ENCODE measurements at regions not wholly inside any gene's neighbourhood (a gene's known extent, or its start where the extent isn't known, plus 50 kb on each side); places are given as distances from the start of the nearest gene placed in this dataset.

DNA sequence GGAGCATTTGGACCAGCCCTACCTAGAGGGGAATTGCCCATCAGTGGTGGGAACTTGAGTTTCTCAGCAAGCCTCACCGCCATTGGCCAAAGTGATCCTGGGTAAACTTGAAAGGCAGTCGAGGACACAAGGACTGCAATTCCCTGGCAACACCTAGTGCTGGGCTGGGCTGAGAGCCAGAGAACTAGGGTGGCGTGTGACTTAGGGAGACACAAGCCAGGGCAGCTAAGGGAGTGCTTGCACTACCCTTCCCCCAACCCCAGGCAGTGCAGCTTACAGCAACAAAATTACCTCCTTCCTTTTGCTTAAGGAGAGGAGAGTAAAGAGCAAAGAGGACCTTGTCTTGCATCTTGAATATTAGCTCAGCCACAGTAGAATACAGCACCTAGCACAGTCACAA is 176.9 kb upstream of the PRMT6 start:
- no peak overlapping the region for H3K4me3 Mint-ChIP-seq
- no peak for ATAC-seq (replicated peaks; ENCODE audit: extremely low read depth, poor library complexity, severe bottlenecking)

DNA sequence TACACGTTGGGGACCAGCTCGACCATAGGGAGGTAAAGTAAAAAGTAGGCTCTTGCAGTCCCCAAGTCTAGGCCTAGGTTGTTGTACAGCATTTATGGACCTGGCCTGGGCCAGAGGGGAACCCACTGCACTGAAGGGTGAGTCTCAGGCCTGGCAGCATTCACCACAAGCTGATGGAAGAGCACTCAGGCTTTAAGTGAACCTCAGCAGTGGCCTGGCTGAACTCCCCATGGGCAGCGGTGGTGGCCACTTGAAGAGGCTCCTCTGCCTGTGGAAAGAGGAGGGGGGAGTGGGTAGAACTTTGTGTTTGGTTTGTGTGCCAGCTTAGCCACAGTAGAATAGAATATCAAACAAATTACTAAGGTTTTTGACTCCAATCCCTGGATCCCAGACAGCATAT is 176.2 kb upstream of the PRMT6 start:
- Mint-ChIP-seq H3K27me3 (no peaks in the 10 kb centered on the region), H3K9me3 (peaks cover 11% of the 10 kb centered on the region), H3K36me3 (ENCODE audit: insufficient read depth) (no peaks in the 10 kb centered on the region), H3K4me1 (no peaks in the 10 kb centered on the region), H3K4me3 (no peak overlapping the region), H3K27ac (ENCODE audit: low read depth) (no peak overlapping the region)
- DNase-seq (ENCODE audit: low spot score in 2 of 2) (no peak), ATAC-seq (replicated peaks; ENCODE audit: extremely low read depth, poor library complexity, severe bottlenecking) (no peak)

More for the DNA sequence above, 176.9 kb upstream of the PRMT6 start:
- H3K27me3 Mint-ChIP-seq = no peaks in the 10 kb centered on the region
- H3K9me3 Mint-ChIP-seq = peaks cover 11% of the 10 kb centered on the region
- DNase-seq (ENCODE audit: low spot score in 2 of 2) = no peak
- H3K27ac Mint-ChIP-seq (ENCODE audit: low read depth) = no peak overlapping the region
- H3K36me3 Mint-ChIP-seq (ENCODE audit: insufficient read depth) = no peaks in the 10 kb centered on the region
- H3K4me1 Mint-ChIP-seq = no peaks in the 10 kb centered on the region

DNA sequence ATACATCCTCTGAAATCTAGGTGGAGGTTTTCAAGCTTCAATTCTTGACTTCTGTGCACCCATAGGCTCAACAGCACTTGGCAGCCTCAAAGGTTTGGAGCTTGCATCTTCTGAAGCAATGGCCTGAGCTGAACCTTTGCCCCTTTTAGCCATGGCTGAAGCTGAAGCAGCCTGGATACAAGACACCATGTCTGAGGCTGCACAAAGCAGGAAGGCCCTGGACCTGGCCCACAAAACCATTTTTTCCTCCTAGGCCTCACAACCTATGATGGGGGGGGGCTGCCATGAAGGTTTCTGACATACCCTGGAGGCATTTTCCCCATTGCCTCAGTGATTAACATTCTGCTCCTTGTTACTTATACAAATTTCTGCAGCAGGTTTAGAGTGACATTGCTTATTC is 173.3 kb upstream of the PRMT6 start:
- no peak overlapping the region for H3K27ac Mint-ChIP-seq (ENCODE audit: low read depth)
- no peaks in the 10 kb centered on the region for H3K36me3 Mint-ChIP-seq (ENCODE audit: insufficient read depth)
- H3K9me3 Mint-ChIP-seq = peaks cover 5% of the 10 kb centered on the region
- no peak for ATAC-seq (replicated peaks; ENCODE audit: extremely low read depth, poor library complexity, severe bottlenecking)
- no peak overlapping the region for H3K4me3 Mint-ChIP-seq
- H3K4me1 Mint-ChIP-seq = no peaks in the 10 kb centered on the region
- H3K27me3 Mint-ChIP-seq = no peaks in the 10 kb centered on the region
- DNase-seq (ENCODE audit: low spot score in 2 of 2) = no peak

DNA sequence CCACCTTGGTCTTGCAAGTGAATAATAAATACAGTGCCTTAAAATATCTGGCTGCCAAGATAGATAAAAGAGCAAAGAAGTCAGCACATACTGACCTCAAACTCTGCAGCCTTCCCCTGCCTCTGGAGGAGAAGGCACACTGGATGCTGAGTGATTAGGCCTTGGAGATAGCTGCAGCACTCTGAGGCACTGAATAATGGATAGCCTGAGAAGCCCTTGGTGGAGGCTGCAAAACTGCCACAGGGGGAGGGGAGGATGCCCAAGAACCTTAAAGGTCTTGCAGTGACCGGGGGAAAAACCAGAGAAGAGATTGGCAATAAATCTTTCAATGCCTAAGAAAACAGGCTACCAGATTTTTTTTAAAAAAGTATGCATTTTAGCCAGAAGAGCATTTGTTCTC is 167.4 kb upstream of the PRMT6 start:
- Mint-ChIP-seq H3K36me3 (ENCODE audit: insufficient read depth) (no peaks in the 10 kb centered on the region), H3K9me3 (peaks cover 8% of the 10 kb centered on the region), H3K27me3 (no peaks in the 10 kb centered on the region), H3K4me3 (no peak overlapping the region), H3K27ac (ENCODE audit: low read depth) (no peak overlapping the region), H3K4me1 (no peaks in the 10 kb centered on the region)
- no peak for DNase-seq (ENCODE audit: low spot score in 2 of 2)
- no peak for ATAC-seq (replicated peaks; ENCODE audit: extremely low read depth, poor library complexity, severe bottlenecking)

DNA sequence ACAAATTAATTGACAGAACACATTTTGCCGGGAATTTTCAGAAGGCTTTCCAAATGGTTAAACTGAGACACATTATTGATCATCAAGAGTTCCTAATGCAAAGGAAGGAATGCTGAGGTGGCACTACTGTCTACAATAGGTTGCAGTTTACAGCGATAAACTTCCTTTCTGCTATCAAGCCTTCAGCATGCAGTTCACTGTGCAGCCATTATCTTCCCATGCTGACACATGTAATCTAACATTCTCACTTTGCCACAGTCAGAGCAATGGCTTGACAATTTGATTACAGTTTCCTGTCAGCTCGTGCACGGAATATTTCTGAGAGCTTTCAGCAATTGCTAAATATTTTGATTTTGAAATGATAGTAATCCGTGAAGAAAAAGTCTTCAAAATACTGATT is 166.9 kb upstream of the PRMT6 start:
- no peaks in the 10 kb centered on the region for H3K4me1 Mint-ChIP-seq
- H3K27me3 Mint-ChIP-seq = no peaks in the 10 kb centered on the region
- ATAC-seq (replicated peaks; ENCODE audit: extremely low read depth, poor library complexity, severe bottlenecking) (no peak), DNase-seq (ENCODE audit: low spot score in 2 of 2) (no peak)
- peaks cover 8% of the 10 kb centered on the region for H3K9me3 Mint-ChIP-seq
- H3K36me3 Mint-ChIP-seq (ENCODE audit: insufficient read depth) = no peaks in the 10 kb centered on the region
- H3K4me3 Mint-ChIP-seq = no peak overlapping the region
- no peak overlapping the region for H3K27ac Mint-ChIP-seq (ENCODE audit: low read depth)

DNA sequence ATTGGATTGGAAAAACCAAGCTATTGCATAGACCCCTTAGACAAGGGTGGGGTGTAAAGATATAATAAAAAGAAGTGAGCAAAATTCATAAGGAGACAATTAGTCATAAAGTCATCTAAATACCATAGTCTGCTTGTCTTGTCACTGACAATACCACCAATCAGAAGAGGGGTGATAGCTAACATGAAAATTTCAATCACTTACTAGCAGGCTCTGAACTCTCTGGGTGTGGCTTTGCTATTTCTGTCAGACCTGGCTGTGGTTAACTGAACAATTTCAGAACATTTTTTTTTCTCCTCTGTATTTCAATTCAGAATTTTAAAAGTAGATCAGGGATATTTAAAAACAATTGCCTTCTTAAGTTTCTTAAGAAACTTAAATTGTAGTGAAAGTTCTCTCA is 158.5 kb upstream of the PRMT6 start:
- ATAC-seq (replicated peaks; ENCODE audit: extremely low read depth, poor library complexity, severe bottlenecking) = no peak

DNA sequence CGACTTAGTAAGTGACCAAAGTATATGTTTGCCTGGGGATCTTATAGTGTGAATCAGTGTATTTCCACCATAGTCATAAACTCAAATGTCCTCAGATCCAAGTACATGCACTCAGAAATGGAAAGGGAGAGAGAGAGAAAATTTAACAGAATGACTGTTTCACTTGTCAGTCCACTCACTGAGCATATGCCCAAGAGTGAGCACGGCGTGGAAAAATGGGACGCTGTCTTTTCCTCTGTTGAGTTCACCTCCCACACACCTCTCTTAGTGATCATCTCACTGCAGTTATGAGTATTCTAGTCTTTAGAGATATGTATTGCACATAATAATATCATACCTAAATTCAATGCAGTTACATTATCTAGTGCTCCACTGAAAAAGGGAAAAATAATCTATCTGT is 156.8 kb upstream of the PRMT6 start:
- H3K27me3 Mint-ChIP-seq = no peaks in the 10 kb centered on the region
- ATAC-seq (replicated peaks; ENCODE audit: extremely low read depth, poor library complexity, severe bottlenecking) (no peak), DNase-seq (ENCODE audit: low spot score in 2 of 2) (no peak)
- H3K4me1 Mint-ChIP-seq = no peaks in the 10 kb centered on the region
- peaks cover 5% of the 10 kb centered on the region for H3K9me3 Mint-ChIP-seq
- H3K27ac Mint-ChIP-seq (ENCODE audit: low read depth) = no peak overlapping the region
- H3K36me3 Mint-ChIP-seq (ENCODE audit: insufficient read depth) = no peaks in the 10 kb centered on the region
- H3K4me3 Mint-ChIP-seq = no peak overlapping the region

More for the DNA sequence above, 158.5 kb upstream of the PRMT6 start:
- DNase-seq (ENCODE audit: low spot score in 2 of 2) = no peak
- Mint-ChIP-seq H3K9me3 (peaks cover 9% of the 10 kb centered on the region), H3K27me3 (no peaks in the 10 kb centered on the region), H3K27ac (ENCODE audit: low read depth) (no peak overlapping the region), H3K36me3 (ENCODE audit: insufficient read depth) (no peaks in the 10 kb centered on the region), H3K4me1 (no peaks in the 10 kb centered on the region), H3K4me3 (no peak overlapping the region)

DNA sequence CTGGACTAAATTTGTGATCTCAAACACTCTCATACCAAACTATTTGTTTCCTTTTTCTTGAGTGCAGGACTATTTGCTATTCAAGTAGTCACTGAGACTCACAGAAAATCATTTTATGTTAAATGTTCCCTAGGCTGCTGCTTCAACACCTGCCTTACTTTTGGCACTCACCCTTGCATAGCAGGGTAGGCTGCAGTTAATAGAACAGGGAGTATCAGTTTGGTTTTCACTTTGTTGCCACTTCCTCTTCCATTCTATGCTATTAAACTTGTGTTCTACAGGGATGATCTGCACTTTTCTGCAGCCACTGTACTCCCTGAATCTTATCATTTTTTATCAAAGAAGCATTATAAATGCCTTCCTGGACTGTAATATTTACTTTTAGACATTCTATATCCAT is 148.7 kb upstream of the PRMT6 start:
- no peak for DNase-seq (ENCODE audit: low spot score in 2 of 2)
- Mint-ChIP-seq H3K36me3 (ENCODE audit: insufficient read depth) (no peaks in the 10 kb centered on the region), H3K27ac (ENCODE audit: low read depth) (no peak overlapping the region), H3K9me3 (peaks cover 8% of the 10 kb centered on the region), H3K27me3 (no peaks in the 10 kb centered on the region), H3K4me3 (no peak overlapping the region), H3K4me1 (no peaks in the 10 kb centered on the region)
- no peak for ATAC-seq (replicated peaks; ENCODE audit: extremely low read depth, poor library complexity, severe bottlenecking)

DNA sequence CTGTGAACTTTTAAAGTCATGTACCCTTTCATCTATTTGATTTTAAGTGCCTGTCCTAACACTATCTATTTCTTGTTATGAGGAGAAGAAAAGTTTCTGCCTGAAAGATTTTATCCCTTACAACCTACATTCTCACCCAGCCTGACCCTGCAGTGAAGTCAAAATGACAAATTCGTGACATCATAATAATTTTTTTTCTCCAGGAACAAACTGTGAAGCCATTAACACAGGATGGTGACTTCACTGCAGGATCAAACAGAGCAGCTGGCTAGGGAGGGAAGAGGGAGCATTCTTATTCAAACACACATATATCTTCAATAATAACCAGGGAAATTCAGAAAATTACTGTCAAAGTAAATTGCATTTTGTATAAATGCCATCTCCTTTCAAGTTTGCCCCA is 147.8 kb upstream of the PRMT6 start:
- no peaks in the 10 kb centered on the region for H3K36me3 Mint-ChIP-seq (ENCODE audit: insufficient read depth)
- H3K9me3 Mint-ChIP-seq = peaks cover 8% of the 10 kb centered on the region

DNA sequence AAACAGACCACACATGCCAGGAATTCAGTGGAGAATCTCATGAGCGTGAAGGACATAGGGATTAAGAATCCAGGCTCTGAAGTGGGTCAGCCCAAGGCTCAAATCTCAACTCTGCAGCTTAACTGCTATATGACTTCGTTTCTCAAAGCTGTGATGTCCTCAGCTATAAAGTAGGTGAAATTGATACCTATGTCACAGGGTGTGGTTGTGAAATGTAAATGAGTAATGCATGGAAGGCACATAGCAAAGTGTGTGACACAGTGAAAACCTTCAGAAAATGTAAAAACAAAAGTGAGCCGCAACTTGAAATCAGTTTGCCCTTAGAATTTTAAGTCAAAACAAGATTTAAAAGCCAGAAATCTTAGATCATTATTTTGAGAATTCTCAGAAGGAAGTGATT is 145.7 kb upstream of the PRMT6 start:
- H3K4me1 Mint-ChIP-seq = no peaks in the 10 kb centered on the region
- peaks cover 2% of the 10 kb centered on the region for H3K9me3 Mint-ChIP-seq
- no peak overlapping the region for H3K27ac Mint-ChIP-seq (ENCODE audit: low read depth)
- no peak overlapping the region for H3K4me3 Mint-ChIP-seq
- DNase-seq (ENCODE audit: low spot score in 2 of 2) = no peak
- ATAC-seq (replicated peaks; ENCODE audit: extremely low read depth, poor library complexity, severe bottlenecking) = no peak
- H3K36me3 Mint-ChIP-seq (ENCODE audit: insufficient read depth) = no peaks in the 10 kb centered on the region
- no peaks in the 10 kb centered on the region for H3K27me3 Mint-ChIP-seq

More for the DNA sequence above, 147.8 kb upstream of the PRMT6 start:
- no peak for DNase-seq (ENCODE audit: low spot score in 2 of 2)
- H3K4me3 Mint-ChIP-seq = no peak overlapping the region
- no peaks in the 10 kb centered on the region for H3K27me3 Mint-ChIP-seq
- no peak for ATAC-seq (replicated peaks; ENCODE audit: extremely low read depth, poor library complexity, severe bottlenecking)
- no peaks in the 10 kb centered on the region for H3K4me1 Mint-ChIP-seq
- no peak overlapping the region for H3K27ac Mint-ChIP-seq (ENCODE audit: low read depth)

DNA sequence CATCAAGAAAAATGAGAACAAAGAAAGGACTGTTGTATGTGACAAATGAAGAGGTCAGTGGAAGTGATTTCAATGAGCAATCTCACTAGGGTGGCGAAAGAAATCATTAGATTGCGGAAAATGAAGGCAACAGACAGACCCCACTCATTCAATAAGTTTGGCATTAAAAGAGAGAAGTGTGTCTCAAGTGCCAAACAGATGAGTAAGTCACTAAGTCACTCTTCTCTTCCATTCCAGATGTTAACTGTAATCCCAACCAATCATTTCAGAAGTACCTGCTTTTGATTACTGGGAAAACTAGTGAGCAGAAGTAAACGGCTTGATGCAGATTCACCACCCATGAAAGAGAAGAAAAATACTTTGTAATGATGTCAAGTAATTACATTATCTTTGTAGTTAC is 144.3 kb upstream of the PRMT6 start:
- Mint-ChIP-seq H3K4me1 (no peaks in the 10 kb centered on the region), H3K27ac (ENCODE audit: low read depth) (no peak overlapping the region), H3K9me3 (no peaks in the 10 kb centered on the region), H3K36me3 (ENCODE audit: insufficient read depth) (no peaks in the 10 kb centered on the region), H3K4me3 (no peak overlapping the region), H3K27me3 (no peaks in the 10 kb centered on the region)
- ATAC-seq (replicated peaks; ENCODE audit: extremely low read depth, poor library complexity, severe bottlenecking) (no peak), DNase-seq (ENCODE audit: low spot score in 2 of 2) (no peak)

DNA sequence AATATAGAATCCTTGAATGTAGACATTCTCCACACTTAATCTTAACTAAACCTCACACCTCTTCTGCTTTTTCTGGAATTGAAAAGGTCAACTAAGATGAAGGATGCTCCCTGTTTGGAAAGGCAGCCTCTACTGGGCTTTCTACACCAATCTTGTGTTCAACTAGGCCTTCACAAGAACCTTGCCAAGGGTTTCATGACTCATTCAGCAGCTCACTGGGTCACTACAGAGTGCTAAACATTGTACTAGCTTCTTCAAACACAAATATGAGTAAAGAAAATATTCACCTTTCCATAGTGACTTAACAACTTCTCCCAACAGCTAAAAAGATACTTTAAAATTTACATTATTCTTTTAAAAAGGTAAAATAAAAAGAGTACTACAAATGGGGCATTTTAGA is 135.3 kb upstream of the PRMT6 start:
- Mint-ChIP-seq H3K27me3 (no peaks in the 10 kb centered on the region), H3K9me3 (no peaks in the 10 kb centered on the region), H3K36me3 (ENCODE audit: insufficient read depth) (no peaks in the 10 kb centered on the region), H3K27ac (ENCODE audit: low read depth) (no peak overlapping the region), H3K4me3 (no peak overlapping the region), H3K4me1 (no peaks in the 10 kb centered on the region)
- DNase-seq (ENCODE audit: low spot score in 2 of 2) (no peak), ATAC-seq (replicated peaks; ENCODE audit: extremely low read depth, poor library complexity, severe bottlenecking) (no peak)

DNA sequence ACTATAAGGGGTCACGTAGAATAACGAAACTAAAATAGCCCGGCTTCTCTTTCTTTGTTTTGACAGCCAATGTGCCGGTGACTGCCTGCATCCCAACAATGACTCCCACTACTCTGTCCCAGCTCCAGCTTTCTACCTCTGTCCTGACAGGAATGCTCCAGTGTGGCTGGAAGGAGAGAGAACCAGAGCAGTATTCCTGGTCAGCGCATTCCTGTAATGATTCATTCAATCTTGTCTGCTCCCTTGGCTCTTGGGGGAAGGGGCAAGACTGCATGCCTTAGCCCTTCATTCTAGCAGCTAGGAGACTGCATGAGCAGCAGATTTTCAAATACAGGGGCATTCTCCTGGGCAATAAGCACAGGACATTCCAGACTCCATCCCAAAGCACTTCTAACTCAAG is 132.1 kb upstream of the PRMT6 start:
- ATAC-seq (replicated peaks; ENCODE audit: extremely low read depth, poor library complexity, severe bottlenecking) (no peak), DNase-seq (ENCODE audit: low spot score in 2 of 2) (no peak)
- H3K27me3 Mint-ChIP-seq = no peaks in the 10 kb centered on the region
- no peak overlapping the region for H3K27ac Mint-ChIP-seq (ENCODE audit: low read depth)
- H3K36me3 Mint-ChIP-seq (ENCODE audit: insufficient read depth) = no peaks in the 10 kb centered on the region
- H3K4me1 Mint-ChIP-seq = no peaks in the 10 kb centered on the region
- no peaks in the 10 kb centered on the region for H3K9me3 Mint-ChIP-seq
- no peak overlapping the region for H3K4me3 Mint-ChIP-seq

DNA sequence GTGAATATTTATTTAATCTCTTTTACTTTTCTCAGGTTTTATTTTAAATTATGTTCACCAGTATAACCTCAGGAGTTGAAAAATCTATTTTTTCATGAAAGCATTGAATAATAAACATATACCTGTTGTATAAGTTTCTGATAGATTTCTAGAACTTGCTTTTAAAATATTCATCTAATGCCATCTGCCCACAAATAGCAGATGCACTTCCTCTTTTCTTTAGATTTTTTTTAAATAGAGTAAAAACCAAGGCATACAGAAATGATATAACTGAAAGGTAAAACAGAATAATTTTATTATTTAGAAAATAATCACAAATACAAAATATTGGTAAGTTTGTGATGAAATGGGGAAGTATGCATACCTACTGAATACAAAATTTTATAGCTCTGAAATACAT is 130.7 kb upstream of the PRMT6 start:
- no peak overlapping the region for H3K4me3 Mint-ChIP-seq
- ATAC-seq (replicated peaks; ENCODE audit: extremely low read depth, poor library complexity, severe bottlenecking) (no peak), DNase-seq (ENCODE audit: low spot score in 2 of 2) (no peak)
- no peak overlapping the region for H3K27ac Mint-ChIP-seq (ENCODE audit: low read depth)
- no peaks in the 10 kb centered on the region for H3K4me1 Mint-ChIP-seq
- H3K9me3 Mint-ChIP-seq = no peaks in the 10 kb centered on the region
- no peaks in the 10 kb centered on the region for H3K36me3 Mint-ChIP-seq (ENCODE audit: insufficient read depth)
- H3K27me3 Mint-ChIP-seq = no peaks in the 10 kb centered on the region

Measured in central memory CD8-positive, alpha-beta T cell (primary cell).